Keratinocyte (primary cell): ENCODE measurements at regions not wholly inside any gene's neighbourhood (a gene's known extent, or its start where the extent isn't known, plus 50 kb on each side); places are given as distances from the start of the nearest gene placed in this dataset.

ENCODE experiments used
- DNase-seq: peaks from one replicate; pipeline ENCODE4 v3.0.0-alpha.2; 2011; ENCODE audit warnings: low read depth, missing footprints, low spot score
- FAIRE-seq: peaks from 2 replicates; lab custom pipeline; 2011; peaks lifted over from hg19 to GRCh38; lab: Jason Lieb, UNC
- H2AFZ ChIP-seq: 2 replicates; pipeline ENCODE4 v1.6.0; 2012; ENCODE audit warnings: low read length, control low read depth, inconsistent platforms; ENCODE audit not compliant: control insufficient read depth
- H3K27ac ChIP-seq: 2 replicates; pipeline ENCODE4 v1.5.1; 2011; ENCODE audit warnings: low read length; ENCODE audit not compliant: control insufficient read depth, insufficient read depth
- H3K27me3 ChIP-seq: 3 replicates; pipeline ENCODE4 v1.6.0; 2011; ENCODE audit warnings: low read length; ENCODE audit not compliant: control insufficient read depth, insufficient read depth; ENCODE audit errors: extremely low read depth
- H3K36me3 ChIP-seq, 2 experiments: 2 replicates in 1 of 2; 3 replicates in 1 of 2; pipeline ENCODE4 v1.5.1; 2011; ENCODE audit warnings: low read length in 2 of 2, mild to moderate bottlenecking in 1 of 2; ENCODE audit not compliant: control insufficient read depth in 2 of 2, insufficient read depth in 2 of 2; ENCODE audit errors: extremely low read depth in 1 of 2
- H3K4me1 ChIP-seq: 3 replicates; pipeline ENCODE4 v1.5.1; 2011; ENCODE audit warnings: low read length; ENCODE audit not compliant: control insufficient read depth, insufficient read depth; ENCODE audit errors: extremely low read depth
- H3K4me2 ChIP-seq: 3 replicates; pipeline ENCODE4 v1.6.0; 2011; ENCODE audit warnings: low read depth, low read length; ENCODE audit not compliant: control insufficient read depth, insufficient read depth; ENCODE audit errors: extremely low read depth
- H3K4me3 ChIP-seq, 3 experiments: fragments of 200-600 bp in 1 of 3; sonication (generic) in 1 of 3; 2 replicates in 2 of 3; 3 replicates in 1 of 3; pipeline ENCODE4 v1.5.1; 2011 to 2016; ENCODE audit warnings: low read length in 3 of 3, mild to moderate bottlenecking in 3 of 3, control low read depth in 2 of 3, inconsistent platforms in 1 of 3, low read depth in 1 of 3, mixed read lengths in 1 of 3, mixed run types in 1 of 3, moderate library complexity in 1 of 3; ENCODE audit not compliant: control insufficient read depth in 2 of 3, insufficient read depth in 2 of 3; ENCODE audit errors: extremely low read depth in 1 of 3
- H3K79me2 ChIP-seq: 2 replicates; pipeline ENCODE4 v1.6.0; 2012; ENCODE audit warnings: low read length; ENCODE audit not compliant: control insufficient read depth, insufficient read depth
- H3K9ac ChIP-seq: 3 replicates; pipeline ENCODE4 v1.6.0; 2011; ENCODE audit warnings: low read length; ENCODE audit not compliant: control insufficient read depth, insufficient read depth; ENCODE audit errors: extremely low read depth
- H3K9me1 ChIP-seq: 3 replicates; pipeline ENCODE4 v1.6.0; 2011; ENCODE audit warnings: low read length; ENCODE audit not compliant: control insufficient read depth, insufficient read depth; ENCODE audit errors: extremely low read depth
- H3K9me3 ChIP-seq: 2 replicates; pipeline ENCODE4 v1.5.1; 2012; ENCODE audit warnings: low read depth, low read length; ENCODE audit not compliant: control insufficient read depth
- H4K20me1 ChIP-seq: 3 replicates; pipeline ENCODE4 v1.6.0; 2011; ENCODE audit warnings: low read length; ENCODE audit not compliant: control insufficient read depth, insufficient read depth; ENCODE audit errors: extremely low read depth
- CTCF ChIP-seq, 3 experiments: IDR thresholded peaks in 1 of 3; conservative IDR thresholded peaks in 1 of 3; optimal IDR thresholded peaks in 1 of 3; 2 replicates in 2 of 3; 3 replicates in 1 of 3; pipeline versions ENCODE3 to v1.5.1; 2011; ENCODE audit warnings: low read length in 3 of 3, mild to moderate bottlenecking in 3 of 3, moderate library complexity in 2 of 3, control low read depth in 1 of 3, inconsistent platforms in 1 of 3; ENCODE audit not compliant: insufficient read depth in 2 of 3; ENCODE audit errors: extremely low read depth in 1 of 3
- EZH2 ChIP-seq: IDR thresholded peaks from one replicate; pipeline ENCODE4 v1.6.1; 2012; ENCODE audit warnings: inconsistent platforms, mild to moderate bottlenecking, low read length, moderate library complexity
- dilution Hi-C: fragments of 300-500 bp; cut with MboI; formaldehyde crosslinking; loops from one replicate; pipeline ENCODE4 v1.7.0; 2020; ENCODE audit warnings: low sequenced_read_pairs; ENCODE audit not compliant: extremely low pct_ligation_motif_present

DNA sequence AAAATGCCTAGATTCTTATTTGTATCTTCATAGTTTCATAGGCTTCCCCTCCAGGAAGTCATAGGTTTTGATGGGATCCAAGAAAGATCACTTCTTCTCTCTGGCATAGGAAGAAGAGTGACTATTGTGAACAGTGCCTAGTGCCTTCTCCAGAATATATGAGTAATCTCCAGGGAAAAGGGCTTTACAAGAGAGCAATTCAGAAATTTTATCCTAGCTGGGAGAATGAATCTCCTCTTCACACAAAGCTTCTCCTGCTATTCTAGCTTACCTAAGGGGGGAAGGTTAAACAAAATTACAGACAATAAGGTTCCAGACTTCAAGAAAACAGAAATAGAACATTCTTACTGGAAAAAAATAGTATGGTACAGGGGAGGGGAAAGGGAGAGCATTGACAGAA lies 1193.3 kb upstream of the CDH6 start:
- dilution Hi-C loops, result no loop called here
- FAIRE-seq (no peak), DNase-seq (no peak)
- Histone ChIP-seq H3K79me2 (no peaks in the 10 kb centered on the region), H3K9me3 (no peaks in the 10 kb centered on the region), H3K4me1 (no peaks in the 10 kb centered on the region), H3K27me3 (no peaks in the 10 kb centered on the region), H3K9me1 (no peaks in the 10 kb centered on the region), H3K4me3 (no peak overlapping the region), H3K9ac (no peak overlapping the region), H3K36me3 (no peaks in the 10 kb centered on the region), H2AFZ (no peak overlapping the region), H4K20me1 (no peaks in the 10 kb centered on the region), H3K4me2 (no peak overlapping the region), H3K27ac (no peak overlapping the region)
- no peak for TF ChIP-seq CTCF (optimal IDR thresholded peaks at IDR 0.05 in 1 of 3, IDR thresholded peaks at IDR 0.05 in 1 of 3, conservative IDR thresholded peaks at IDR 0.05 in 1 of 3; ENCODE audit: extremely low read depth in 1 of 3, insufficient read depth in 2 of 3, low read length in 3 of 3)
- no peak for TF ChIP-seq EZH2

GRCh38 chr5:29995154-29995553 lies 1198.3 kb upstream of the CDH6 start:
- Histone ChIP-seq H4K20me1 (no peaks in the 10 kb centered on the region), H3K27me3 (no peaks in the 10 kb centered on the region), H3K27ac (no peak overlapping the region), H2AFZ (no peak overlapping the region), H3K9ac (no peak overlapping the region), H3K4me1 (no peaks in the 10 kb centered on the region), H3K79me2 (no peaks in the 10 kb centered on the region), H3K4me2 (no peak overlapping the region), H3K36me3 (no peaks in the 10 kb centered on the region), H3K9me1 (no peaks in the 10 kb centered on the region), H3K9me3 (no peaks in the 10 kb centered on the region), H3K4me3 (no peak overlapping the region)
- no peak for DNase-seq
- no peak for TF ChIP-seq CTCF (optimal IDR thresholded peaks at IDR 0.05 in 1 of 3, IDR thresholded peaks at IDR 0.05 in 1 of 3, conservative IDR thresholded peaks at IDR 0.05 in 1 of 3; ENCODE audit: extremely low read depth in 1 of 3, insufficient read depth in 2 of 3, low read length in 3 of 3)
- no peak for TF ChIP-seq EZH2
- no peak for FAIRE-seq
- dilution Hi-C loops, result no loop called here
